Amniotic stem cell (primary cell): ENCODE measurements at regions not wholly inside any gene's neighbourhood (a gene's known extent, or its start where the extent isn't known, plus 50 kb on each side); places are given as distances from the start of the nearest gene placed in this dataset.

Experiments
- DNase-seq: peaks from one replicate; lab custom pipeline; 2025; lab: John Stamatoyannopoulos, UW

GRCh38 chr11:28677721-28678120, 569.5 kb downstream of the METTL15 start:
- no peak for DNase-seq

GRCh38 chr11:28675183-28675582, 567.0 kb downstream of the METTL15 start:
- no peak for DNase-seq

GRCh38 chr11:28674433-28675103, 566.4 kb downstream of the METTL15 start:
- no peak for DNase-seq

DNA sequence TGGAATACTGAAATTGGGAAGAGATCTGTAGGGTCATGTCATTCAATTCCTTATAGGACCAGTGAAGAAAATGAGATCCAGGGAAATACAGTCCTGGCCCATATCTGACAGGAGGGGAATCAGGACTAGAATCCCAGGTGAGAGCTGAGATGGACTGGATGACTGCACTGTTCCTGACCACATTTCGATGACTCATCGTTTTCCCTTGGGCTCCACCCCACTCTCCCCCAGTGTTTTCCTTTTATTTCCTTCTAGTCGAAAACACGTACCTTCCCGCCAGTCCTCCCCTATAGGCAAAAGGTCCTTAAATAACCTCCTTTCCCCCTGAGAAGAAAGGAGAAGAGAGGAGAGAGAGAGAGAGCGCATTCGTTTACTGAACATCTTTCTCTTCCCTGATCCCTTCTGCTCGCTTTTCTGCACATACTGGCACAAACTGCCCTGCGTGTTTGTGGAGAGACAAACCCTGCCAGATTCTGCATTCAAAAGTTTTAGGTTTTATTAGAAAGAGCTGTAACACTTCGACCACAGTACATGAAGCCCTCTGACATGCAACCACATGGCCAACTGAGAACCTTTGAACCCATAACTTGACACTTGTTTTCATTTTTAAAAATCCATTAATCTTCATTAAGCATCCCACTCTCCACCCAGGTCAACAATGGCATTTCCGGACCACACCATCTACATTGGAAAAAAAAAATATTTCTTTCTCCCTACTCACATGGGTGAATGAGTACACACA, 565.7 kb downstream of the METTL15 start:
- DNase-seq = no peak

DNA sequence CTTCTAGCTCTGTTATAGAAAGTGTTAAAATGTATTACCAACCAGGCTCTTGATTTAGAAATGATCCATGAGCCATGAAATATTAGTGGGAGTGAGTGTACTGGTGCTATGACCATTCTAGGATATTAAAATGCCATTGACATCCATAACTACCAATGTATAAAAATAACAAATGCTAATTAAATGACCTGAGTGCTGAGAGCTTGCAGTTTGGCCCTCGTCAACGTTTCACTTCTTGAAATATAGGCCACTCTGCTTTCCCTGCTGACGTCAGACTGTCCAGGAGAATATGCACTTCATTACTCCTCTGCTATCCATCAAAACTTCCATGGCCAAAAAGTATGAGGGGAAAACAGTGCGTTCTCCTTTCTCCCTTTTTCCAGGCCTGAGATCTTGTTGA, 563.1 kb downstream of the METTL15 start:
- no peak for DNase-seq

DNA sequence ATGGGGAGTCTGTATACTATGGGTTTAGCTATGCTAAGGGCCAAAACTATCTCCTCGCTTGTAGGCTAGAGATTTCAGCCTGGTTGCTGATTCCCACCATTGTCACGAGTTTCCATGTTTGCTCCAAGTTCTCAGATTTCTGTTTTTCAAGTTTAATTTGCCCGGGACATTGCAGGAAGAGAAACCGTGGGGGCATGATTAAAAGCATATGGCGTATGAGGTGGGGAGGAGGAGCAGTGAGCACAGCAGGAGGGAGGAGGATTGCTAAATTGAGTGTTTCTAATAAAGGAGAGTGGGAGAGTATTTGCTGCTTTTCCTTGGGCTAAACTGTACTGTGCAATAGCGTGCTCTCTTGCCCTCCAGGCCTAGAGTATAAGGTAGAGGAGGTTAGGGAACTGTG, 558.4 kb downstream of the METTL15 start:
- no peak for DNase-seq

DNA sequence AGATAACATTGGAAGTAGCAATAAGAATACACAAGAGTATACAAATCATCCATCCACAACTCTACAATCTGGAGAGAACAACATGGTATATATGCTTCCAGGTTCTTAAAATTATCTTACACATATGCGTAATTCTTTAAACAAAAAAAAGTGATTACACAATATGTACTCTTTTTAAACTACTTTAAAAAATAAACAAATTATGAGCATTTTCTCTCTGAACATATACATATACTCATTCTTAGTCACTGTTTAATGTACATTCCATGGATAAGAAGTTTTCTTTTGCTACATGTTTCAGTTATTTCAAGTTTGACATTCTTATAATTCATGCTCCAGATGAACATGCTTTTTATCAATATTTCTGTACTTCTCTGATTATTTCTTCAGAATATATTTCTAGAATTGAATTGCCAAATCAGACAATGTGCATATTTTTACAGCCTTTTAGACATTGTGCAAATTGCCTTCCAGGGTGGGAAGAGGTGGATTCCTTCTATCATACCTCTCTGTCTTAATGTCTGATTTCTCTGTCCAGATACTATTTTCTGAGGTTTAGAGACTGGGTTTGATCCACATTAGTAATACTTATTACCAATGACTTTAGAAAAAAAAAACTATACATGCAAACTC, 551.6 kb downstream of the METTL15 start:
- no peak for DNase-seq

DNA sequence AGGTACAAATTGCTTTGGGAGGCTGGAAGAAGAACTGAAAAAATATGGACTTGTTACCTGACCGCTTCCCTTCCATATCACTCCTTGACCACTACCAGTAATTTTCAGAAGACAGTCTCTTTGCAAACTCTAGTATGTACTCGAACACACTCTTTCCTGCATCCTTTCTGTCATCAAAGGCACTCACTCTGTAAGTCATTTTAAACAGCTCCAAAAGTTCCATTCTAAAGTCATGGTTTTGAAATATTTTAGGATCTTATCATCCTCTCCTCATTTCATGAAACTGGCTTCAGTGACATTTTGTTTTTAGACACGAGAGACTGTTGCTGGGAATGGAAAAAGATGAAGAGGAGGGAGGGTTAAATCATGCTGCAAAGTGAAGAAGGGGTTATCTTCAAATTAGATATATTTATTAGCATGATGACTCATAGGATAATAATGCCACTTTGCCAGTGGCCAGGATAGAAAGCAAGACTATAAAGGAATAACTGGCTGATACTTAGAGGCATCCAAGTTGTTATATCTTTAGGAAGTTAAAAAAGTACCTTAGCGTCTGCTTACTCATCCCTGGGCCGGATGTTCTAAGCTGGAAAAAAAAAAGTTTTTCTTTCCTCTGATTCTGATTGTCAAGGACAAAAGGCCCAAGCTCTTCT, 549.3 kb downstream of the METTL15 start:
- no peak for DNase-seq

DNA sequence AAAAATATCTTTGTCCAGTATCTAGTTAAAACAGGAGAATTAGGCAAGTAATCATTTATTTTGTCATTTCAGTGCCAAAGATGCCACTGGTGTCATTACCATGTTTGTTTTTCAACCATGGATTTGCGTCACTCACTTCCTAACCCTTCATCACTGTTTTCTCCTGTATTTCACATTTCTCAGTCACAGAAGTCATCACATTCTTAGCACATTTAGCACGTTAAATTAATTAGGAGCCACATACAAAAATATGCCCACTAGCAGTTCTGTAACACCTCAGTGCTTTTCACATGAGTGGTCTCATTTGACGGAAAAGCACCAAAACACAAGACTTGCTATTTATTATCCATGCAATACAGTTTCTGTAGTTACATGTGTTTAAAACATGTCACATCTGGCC, 546.0 kb downstream of the METTL15 start:
- no peak for DNase-seq

- no peak for DNase-seq
Observed at GRCh38 chr11:28649922-28650321, 541.7 kb downstream of the METTL15 start.

DNA sequence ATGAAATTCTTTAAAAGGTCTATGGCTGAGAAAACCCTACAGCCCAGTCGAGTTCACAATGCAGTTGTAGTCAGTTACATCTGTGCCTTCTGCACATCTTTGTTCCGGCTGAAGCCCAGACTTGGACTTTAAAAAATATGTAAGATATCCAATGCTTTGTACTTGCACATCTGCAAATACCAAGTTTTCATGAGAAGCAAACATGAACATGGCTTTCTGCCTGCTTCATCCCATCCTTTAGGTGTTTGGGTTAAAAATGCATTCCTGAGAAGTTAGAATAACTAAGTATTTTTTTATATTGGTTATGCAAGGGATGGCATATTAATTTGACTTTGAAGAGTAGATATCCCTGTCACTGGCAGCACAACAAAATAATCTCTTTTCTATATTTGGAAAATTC, 528.4 kb downstream of the METTL15 start:
- no peak for DNase-seq

DNA sequence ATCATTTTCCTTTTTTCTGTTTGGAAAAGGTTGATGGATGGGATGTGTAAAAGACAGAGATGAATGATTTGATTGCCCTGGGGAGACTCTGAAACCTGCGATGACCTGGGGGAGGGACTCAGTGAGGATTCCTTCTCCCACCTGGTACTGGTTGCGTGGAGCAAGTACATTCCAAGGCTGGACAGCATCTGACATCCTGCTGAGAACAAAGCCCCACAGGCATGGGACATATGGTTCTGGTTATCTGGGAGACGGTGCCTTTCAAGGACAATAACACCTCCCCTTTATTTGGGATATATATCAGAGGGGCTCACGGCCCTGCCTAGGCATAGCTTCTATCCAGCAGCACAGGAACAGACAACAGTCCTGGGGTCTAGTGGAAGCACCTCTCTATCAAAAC, 527.8 kb downstream of the METTL15 start:
- no peak for DNase-seq

GRCh38 chr11:28632338-28632737, 524.1 kb downstream of the METTL15 start:
- DNase-seq = no peak

DNA sequence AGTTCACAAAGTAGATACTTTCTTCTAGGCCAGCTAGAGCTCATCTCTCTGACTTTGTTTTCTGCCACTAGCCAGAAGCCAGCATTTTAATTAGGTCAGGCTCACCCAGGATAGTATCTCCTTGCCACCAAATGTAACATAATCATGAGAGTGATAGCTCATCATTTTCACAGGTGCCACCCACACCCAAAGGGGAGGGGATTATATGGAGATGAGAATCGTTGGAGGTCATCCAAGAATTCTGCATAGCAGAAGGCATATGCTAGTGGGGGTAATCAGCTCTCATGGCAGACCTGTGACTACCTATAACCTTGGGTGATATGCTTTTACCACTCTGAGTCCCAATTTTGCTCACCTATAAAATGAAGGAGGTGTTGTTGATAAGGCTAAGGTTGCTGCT, 523.0 kb downstream of the METTL15 start:
- DNase-seq = no peak

- no peak for DNase-seq
Observed at GRCh38 chr11:28629235-28629634, 521.0 kb downstream of the METTL15 start.

DNA sequence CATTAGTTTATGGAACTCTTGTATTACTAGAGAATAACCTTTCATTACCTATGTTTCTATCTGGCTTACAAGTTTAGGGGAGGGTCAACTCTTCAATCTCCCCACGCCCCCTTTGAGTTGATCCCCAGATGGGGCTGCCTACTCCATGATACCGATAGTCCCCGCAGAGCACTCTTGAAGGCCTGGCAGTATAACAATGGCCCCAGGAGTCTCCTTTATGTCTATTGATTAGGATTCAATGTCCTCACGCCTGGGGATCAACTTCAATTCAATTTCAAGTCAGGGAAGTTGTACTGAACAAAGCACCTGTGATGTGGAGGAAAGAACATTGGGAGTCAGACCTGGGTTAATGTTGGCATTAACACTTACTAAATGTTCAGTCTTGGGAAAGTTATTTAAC, 520.2 kb downstream of the METTL15 start:
- DNase-seq = no peak

DNA sequence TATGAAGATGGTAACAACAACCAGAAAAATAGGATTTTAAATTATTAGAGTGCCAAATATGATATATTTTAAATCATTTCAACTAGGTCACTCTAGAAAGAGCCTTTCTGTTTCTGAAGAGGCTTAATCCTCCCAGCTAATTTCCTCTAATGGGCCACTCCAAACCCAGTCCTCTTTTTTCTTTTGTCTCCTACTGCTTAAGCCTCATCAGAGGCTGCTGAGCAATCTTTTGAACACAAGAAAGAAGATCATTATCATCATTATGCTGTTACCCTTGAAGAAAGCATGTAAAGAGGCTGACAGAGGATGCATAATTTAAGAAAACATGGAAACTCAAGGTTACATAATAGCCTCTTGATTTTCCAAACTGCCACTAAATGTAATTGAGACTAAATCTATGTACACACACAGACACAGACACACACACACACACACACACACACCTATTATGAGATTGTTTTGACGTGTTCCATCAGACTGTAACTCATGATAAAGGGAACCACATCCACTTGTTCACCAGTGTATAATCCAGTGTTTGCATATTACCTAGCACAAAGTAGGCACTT, 519.6 kb downstream of the METTL15 start:
- DNase-seq = no peak

DNA sequence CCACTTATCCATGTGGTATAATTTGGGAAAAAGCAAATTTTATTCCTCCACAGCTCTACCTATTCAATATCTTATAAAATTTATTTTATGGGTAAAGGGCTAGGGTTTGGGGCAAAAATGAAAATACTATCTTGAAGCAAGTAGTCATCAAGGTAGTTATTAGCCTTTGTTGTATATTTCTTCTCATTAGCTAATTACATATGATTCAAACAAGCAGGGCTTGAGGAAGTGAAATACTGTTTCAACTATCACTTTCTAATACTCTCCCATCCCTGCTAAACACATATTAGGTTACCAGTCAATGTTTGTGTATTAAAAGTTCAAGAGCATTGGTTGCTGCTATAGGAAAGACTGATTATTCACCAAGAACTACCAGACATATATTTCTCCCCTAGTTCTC, 517.3 kb downstream of the METTL15 start:
- DNase-seq = no peak

DNA sequence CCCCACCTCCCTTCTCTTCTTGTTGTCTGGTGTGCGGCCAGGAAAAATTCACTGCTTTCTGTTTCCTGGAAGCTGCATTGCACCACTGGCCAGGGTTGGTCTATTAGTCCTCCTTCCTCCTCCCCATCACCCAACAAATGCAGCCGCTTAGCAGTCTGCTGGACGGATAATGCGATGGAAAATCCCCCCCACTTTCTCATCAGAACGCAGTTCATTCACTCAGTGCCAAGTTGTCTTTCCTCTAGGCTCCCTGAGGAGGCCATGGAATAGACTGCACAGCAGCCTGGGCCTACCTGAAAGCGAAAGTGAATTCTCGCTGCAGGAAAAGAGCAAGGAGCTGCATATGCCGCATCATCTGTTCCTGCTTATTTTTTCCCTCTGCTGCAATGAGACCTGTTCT, 513.6 kb downstream of the METTL15 start:
- DNase-seq = no peak

DNA sequence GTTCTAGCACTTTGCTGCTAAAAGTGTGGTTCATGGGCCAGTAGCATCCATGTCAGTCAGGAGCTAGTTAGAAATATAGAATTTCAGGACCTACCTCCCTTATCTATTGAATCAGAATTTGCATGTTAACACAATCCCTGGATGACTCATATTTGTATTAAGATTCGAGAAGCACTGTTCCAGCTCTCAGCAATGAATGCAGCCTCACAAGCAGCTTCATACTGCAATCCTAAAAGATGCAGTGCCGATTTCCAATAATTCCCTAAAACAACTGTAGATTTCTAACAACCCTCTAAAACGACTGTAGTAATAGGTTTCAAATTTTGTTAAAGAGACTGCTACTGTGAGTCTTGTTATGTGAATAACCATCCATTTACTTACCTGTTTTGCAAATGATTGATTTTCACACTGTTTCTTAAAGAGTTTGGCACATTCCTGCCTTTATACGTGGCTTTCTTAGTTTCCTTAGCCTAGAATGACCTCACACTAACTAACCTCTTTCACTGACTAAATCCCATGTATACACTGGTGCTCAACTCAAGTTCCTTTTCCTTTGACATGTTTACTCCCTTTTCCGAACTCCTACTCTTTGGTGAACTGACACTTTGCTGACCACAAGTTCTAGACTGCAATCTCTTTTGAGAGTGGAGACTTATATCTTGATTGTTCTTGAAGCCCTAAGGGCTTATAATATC, 511.8 kb downstream of the METTL15 start:
- DNase-seq = no peak

- DNase-seq = no peak
Observed at GRCh38 chr11:28618416-28618815, 510.2 kb downstream of the METTL15 start.
